ENCODE measurements at regions not wholly inside any gene's neighbourhood (a gene's known extent, or its start where the extent isn't known, plus 50 kb on each side); places are given as distances from the start of the nearest gene placed in this dataset.
A peak's percentile ranks its signal among the peaks of the same experiment; 100 is the strongest.

GRCh38 chr15:66996094-66996493, 69.3 kb upstream of the SMAD3 start:
- H3K27me3 ChIP-seq (ENCODE audit: control insufficient read depth in 2 of 2, insufficient read depth in 2 of 2, low read length in 2 of 2), result peaks cover 0 to 2% of the 10 kb centered on the region in 2 experiments; a peak in 1 of 5 replicates

GRCh38 chr15:66997212-66997611, 68.2 kb upstream of the SMAD3 start:
- no TSS peak for BruUV-seq (replicated peaks)
- no peak for DNase-seq (ENCODE audit: extremely low read depth in 1 of 4, low spot score in 3 of 4)
- CTCF ChIA-PET (ENCODE audit: low intra/inter-chr PET ratio), result no interaction called here
- in situ Hi-C loops (cut with MboI) (no loop called here), intact Hi-C loops (cut with micrococcal nuclease) (no loop called here)
- H4K20me1 ChIP-seq (replicated peaks; ENCODE audit: control insufficient read depth, insufficient read depth, low read length), result no peaks in the 10 kb centered on the region
- no peak overlapping the region for H2AFZ ChIP-seq (ENCODE audit: low read depth, low read length)
- no peaks in the 10 kb centered on the region for H3K9me1 ChIP-seq (ENCODE audit: control insufficient read depth, insufficient read depth, low read length)
- H3K4me2 ChIP-seq (ENCODE audit: insufficient read depth, low read length), result no peak overlapping the region
- no peak overlapping the region for H3K9ac ChIP-seq (ENCODE audit: insufficient read depth in 1 of 2, low read depth in 2 of 2, low read length in 2 of 2)
- POLR2A ChIA-PET, result no interaction called here
- H3K4me1 ChIP-seq (replicated peaks in 1 of 2; ENCODE audit: control insufficient read depth in 2 of 2, insufficient read depth in 2 of 2, low read length in 2 of 2), result peaks cover 3% of the 10 kb centered on the region in 2 experiments; a peak in 4 of 5 replicates
- H3K9me3 ChIP-seq (replicated peaks; ENCODE audit: control insufficient read depth, insufficient read depth, low read depth, low read length), result no peaks in the 10 kb centered on the region
- H3K27me3 ChIP-seq (ENCODE audit: control insufficient read depth in 2 of 2, insufficient read depth in 2 of 2, low read length in 2 of 2), result peaks cover 0 to 2% of the 10 kb centered on the region in 2 experiments; a peak in 1 of 5 replicates
- no peak overlapping the region for H3K4me3 ChIP-seq
- ATAC-seq, result no peak
- 22% methylated on average over 3 of the region's 3 CpGs for WGBS (ENCODE audit: insufficient coverage, low coverage, missing lambda C conversion rate)
- no peak for FAIRE-seq
- H3K27ac ChIP-seq (ENCODE audit: extremely low read depth, low read depth, low read length), result no peak overlapping the region
- H3K79me2 ChIP-seq (ENCODE audit: control insufficient read depth, insufficient read depth, low read length), result no peaks in the 10 kb centered on the region
- H3K36me3 ChIP-seq (ENCODE audit: control insufficient read depth, insufficient read depth, low read length), result no peaks in the 10 kb centered on the region
- TF ChIP-seq ZNF124 (CRISPR knock-in tag; IDR thresholded peaks at IDR 0.05) (no peak), HEY1 (CRISPR knock-in tag; IDR thresholded peaks at IDR 0.05; ENCODE audit: borderline replicate concordance) (no peak), MYBL2 (IDR thresholded peaks at IDR 0.05; ENCODE audit: low read depth) (no peak), MYBL2 (CRISPR knock-in tag; IDR thresholded peaks at IDR 0.05; ENCODE audit: borderline replicate concordance) (no peak), SFPQ (IDR thresholded peaks at IDR 0.05; ENCODE audit: low read depth, low read length) (no peak), ZNF512 (tag; IDR thresholded peaks at IDR 0.05) (no peak), ZNF280A (IDR thresholded peaks at IDR 0.05; ENCODE audit: low read depth, partially characterized antibody) (no peak), ZNF551 (CRISPR knock-in tag; IDR thresholded peaks at IDR 0.05) (no peak), ZEB2 (IDR thresholded peaks at IDR 0.05) (no peak), ARID2 (IDR thresholded peaks at IDR 0.05) (no peak)

More at GRCh38 chr15:66996094-66996493, 69.3 kb upstream of the SMAD3 start:
- intact Hi-C loops (cut with micrococcal nuclease), result no loop called here
- H3K9me3 ChIP-seq (replicated peaks; ENCODE audit: control insufficient read depth, insufficient read depth, low read depth, low read length), result no peaks in the 10 kb centered on the region
- BruUV-seq (replicated peaks), result no TSS peak
- H3K79me2 ChIP-seq (ENCODE audit: control insufficient read depth, insufficient read depth, low read length), result no peaks in the 10 kb centered on the region
- H3K36me3 ChIP-seq (ENCODE audit: control insufficient read depth, insufficient read depth, low read length), result no peaks in the 10 kb centered on the region
- in situ Hi-C loops (cut with MboI), result no loop called here
- no peak overlapping the region for H3K4me2 ChIP-seq (ENCODE audit: insufficient read depth, low read length)
- H3K27ac ChIP-seq (ENCODE audit: extremely low read depth, low read depth, low read length), result no peak overlapping the region
- ChIA-PET CTCF (ENCODE audit: low intra/inter-chr PET ratio) (no interaction called here), POLR2A (interaction anchor here (0.7 to 0.9 kb wide), 2 partner anchors 10 to 21 kb away, joined by 3 to 5 read pairs; no protein-coding TSS in a partner anchor)
- 42% methylated on average over 2 of the region's 2 CpGs for WGBS (ENCODE audit: insufficient coverage, low coverage, missing lambda C conversion rate)
- H4K20me1 ChIP-seq (replicated peaks; ENCODE audit: control insufficient read depth, insufficient read depth, low read length), result no peaks in the 10 kb centered on the region
- FAIRE-seq (no peak), DNase-seq (ENCODE audit: extremely low read depth in 1 of 4, low spot score in 3 of 4) (no peak), ATAC-seq (no peak)
- H3K4me3 ChIP-seq, result no peak overlapping the region
- peaks cover 3% of the 10 kb centered on the region in 2 experiments; a peak in 4 of 5 replicates for H3K4me1 ChIP-seq (replicated peaks in 1 of 2; ENCODE audit: control insufficient read depth in 2 of 2, insufficient read depth in 2 of 2, low read length in 2 of 2)
- H2AFZ ChIP-seq (ENCODE audit: low read depth, low read length), result peak overlapping the region; percentile 33; the same call in 1 of the 2 replicates
- no peak for TF ChIP-seq ZNF324 (CRISPR knock-in tag; IDR thresholded peaks at IDR 0.05)
- no peak for TF ChIP-seq NCOA6 (IDR thresholded peaks at IDR 0.05)
- TF ChIP-seq FOXP1 (CRISPR knock-in tag; IDR thresholded peaks at IDR 0.05), result no peak
- TF ChIP-seq ILF3 (IDR thresholded peaks at IDR 0.05; ENCODE audit: borderline replicate concordance), result no peak
- H3K9me1 ChIP-seq (ENCODE audit: control insufficient read depth, insufficient read depth, low read length), result no peaks in the 10 kb centered on the region
- no peak overlapping the region for H3K9ac ChIP-seq (ENCODE audit: insufficient read depth in 1 of 2, low read depth in 2 of 2, low read length in 2 of 2)
